ENCODE measurements at regions not wholly inside any gene's neighbourhood (a gene's known extent, or its start where the extent isn't known, plus 50 kb on each side); places are given as distances from the start of the nearest gene placed in this dataset.
"Not testable (repeated sequence)": the region's sequence is repeated elsewhere in the genome, so short reads cannot be mapped to it uniquely, and the experiment has no call there.

- DNase-seq (ENCODE audit: low read depth), result no peak
- TF ChIP-seq CTCF (conservative IDR thresholded peaks at IDR 0.05; ENCODE audit: low read length), result no peak
Observed at GRCh38 chr3:164302622-164303021, 775.7 kb downstream of the SI start.

GRCh38 chr3:164291486-164291885 lies 786.8 kb downstream of the SI start:
- not testable (repeated sequence) for H3K4me3 ChIP-seq (ENCODE audit: low read length); DNase-seq (ENCODE audit: low read depth)

More at GRCh38 chr3:164302622-164303021, 775.7 kb downstream of the SI start:
- no peak overlapping the region for H3K4me3 ChIP-seq (ENCODE audit: low read length)

GRCh38 chr3:164278550-164278949 lies 799.7 kb downstream of the SI start:
- TF ChIP-seq CTCF (conservative IDR thresholded peaks at IDR 0.05; ENCODE audit: low read length), result no peak
- no peak for DNase-seq (ENCODE audit: low read depth)
- no peak overlapping the region for H3K4me3 ChIP-seq (ENCODE audit: low read length)

- no peak for TF ChIP-seq CTCF (conservative IDR thresholded peaks at IDR 0.05; ENCODE audit: low read length)
- H3K4me3 ChIP-seq (ENCODE audit: low read length), result no peak overlapping the region
- DNase-seq (ENCODE audit: low read depth), result no peak
Observed at GRCh38 chr3:164267053-164267452, 811.2 kb downstream of the SI start.

- no peak for TF ChIP-seq CTCF (conservative IDR thresholded peaks at IDR 0.05; ENCODE audit: low read length)
- no peak for DNase-seq (ENCODE audit: low read depth)
- H3K4me3 ChIP-seq (ENCODE audit: low read length), result no peak overlapping the region
Observed at GRCh38 chr3:164250923-164251322, 827.4 kb downstream of the SI start.

GRCh38 chr3:164236851-164237250 lies 841.4 kb downstream of the SI start:
- no peak for DNase-seq (ENCODE audit: low read depth)
- TF ChIP-seq CTCF (conservative IDR thresholded peaks at IDR 0.05; ENCODE audit: low read length), result no peak
- H3K4me3 ChIP-seq (ENCODE audit: low read length), result no peak overlapping the region

GRCh38 chr3:164235289-164236028 lies 842.8 kb downstream of the SI start:
- no peak for DNase-seq (ENCODE audit: low read depth)
- no peak overlapping the region for H3K4me3 ChIP-seq (ENCODE audit: low read length)
- TF ChIP-seq CTCF (conservative IDR thresholded peaks at IDR 0.05; ENCODE audit: low read length), result no peak
